DND-41 (cell line): ENCODE measurements at regions not wholly inside any gene's neighbourhood (a gene's known extent, or its start where the extent isn't known, plus 50 kb on each side); places are given as distances from the start of the nearest gene placed in this dataset.

Experiments used
- ATAC-seq: fragments of 200-7000 bp; cut with Tn5 transposase; 3 replicates; pipeline ENCODE4 v1.9.1; 2021; ENCODE audit warnings: low read depth; ENCODE audit not compliant: insufficient read depth
- DNase-seq: peaks from one replicate; pipeline ENCODE4 v3.0.0-alpha.2; 2020
- H2AFZ ChIP-seq: 2 replicates; pipeline ENCODE4 v1.6.0; 2012; ENCODE audit warnings: low read depth, low read length
- H3K27ac ChIP-seq: 2 replicates; pipeline ENCODE4 v1.5.1; 2012; ENCODE audit warnings: low read length, inconsistent platforms
- H3K27me3 ChIP-seq: fragments of 200-600 bp; sonication (generic); 2 replicates; pipeline ENCODE4 v1.6.0; 2012; ENCODE audit warnings: low read length, mild to moderate bottlenecking, inconsistent platforms; ENCODE audit not compliant: insufficient read depth, poor library complexity
- H3K36me3 ChIP-seq: 2 replicates; pipeline ENCODE4 v1.5.1; 2012; ENCODE audit warnings: low read length, inconsistent platforms; ENCODE audit not compliant: insufficient read depth
- H3K4me1 ChIP-seq: 2 replicates; pipeline ENCODE4 v1.5.1; 2012; ENCODE audit warnings: mild to moderate bottlenecking, low read length; ENCODE audit not compliant: insufficient read depth
- H3K4me2 ChIP-seq: 2 replicates; pipeline ENCODE4 v1.6.0; 2012; ENCODE audit warnings: mild to moderate bottlenecking, moderate library complexity, low read length, inconsistent platforms; ENCODE audit not compliant: insufficient read depth
- H3K4me3 ChIP-seq, 2 experiments: fragments of 200-600 bp in 1 of 2; shearing (Covaris generic) in 1 of 2; 2 replicates each; pipeline ENCODE4 v1.5.1; 2012 to 2016; ENCODE audit warnings: inconsistent platforms in 2 of 2, low read length in 2 of 2, mild to moderate bottlenecking in 2 of 2, low read depth in 1 of 2, moderate library complexity in 1 of 2
- H3K79me2 ChIP-seq: 2 replicates; pipeline ENCODE4 v1.6.0; 2012; ENCODE audit warnings: low read length, inconsistent platforms; ENCODE audit not compliant: insufficient read depth
- H3K9ac ChIP-seq: 2 replicates; pipeline ENCODE4 v1.6.0; 2012; ENCODE audit warnings: low read depth, mild to moderate bottlenecking, inconsistent platforms, low read length, moderate library complexity
- H3K9me3 ChIP-seq: 2 replicates; pipeline ENCODE4 v1.5.1; 2012; ENCODE audit warnings: low read length, moderate library complexity, mild to moderate bottlenecking, inconsistent platforms; ENCODE audit not compliant: insufficient read depth, severe bottlenecking
- H4K20me1 ChIP-seq: 2 replicates; pipeline ENCODE4 v1.6.0; 2012; ENCODE audit warnings: low read length; ENCODE audit not compliant: insufficient read depth
- EZH2 ChIP-seq: IDR thresholded peaks from 3 replicates; pipeline ENCODE4 v1.6.1; 2012; ENCODE audit warnings: borderline replicate concordance, low read depth, mild to moderate bottlenecking, moderate library complexity, low read length, inconsistent platforms; ENCODE audit not compliant: severe bottlenecking
- TF ChIP-seq, protein P1 (sequence below): IDR thresholded peaks from 2 replicates; pipeline ENCODE4 v1.5.1; 2012; ENCODE audit warnings: borderline replicate concordance, low read length, moderate library complexity, mild to moderate bottlenecking; ENCODE audit not compliant: poor library complexity, severe bottlenecking; ENCODE audit errors: extremely low read depth

DNA sequence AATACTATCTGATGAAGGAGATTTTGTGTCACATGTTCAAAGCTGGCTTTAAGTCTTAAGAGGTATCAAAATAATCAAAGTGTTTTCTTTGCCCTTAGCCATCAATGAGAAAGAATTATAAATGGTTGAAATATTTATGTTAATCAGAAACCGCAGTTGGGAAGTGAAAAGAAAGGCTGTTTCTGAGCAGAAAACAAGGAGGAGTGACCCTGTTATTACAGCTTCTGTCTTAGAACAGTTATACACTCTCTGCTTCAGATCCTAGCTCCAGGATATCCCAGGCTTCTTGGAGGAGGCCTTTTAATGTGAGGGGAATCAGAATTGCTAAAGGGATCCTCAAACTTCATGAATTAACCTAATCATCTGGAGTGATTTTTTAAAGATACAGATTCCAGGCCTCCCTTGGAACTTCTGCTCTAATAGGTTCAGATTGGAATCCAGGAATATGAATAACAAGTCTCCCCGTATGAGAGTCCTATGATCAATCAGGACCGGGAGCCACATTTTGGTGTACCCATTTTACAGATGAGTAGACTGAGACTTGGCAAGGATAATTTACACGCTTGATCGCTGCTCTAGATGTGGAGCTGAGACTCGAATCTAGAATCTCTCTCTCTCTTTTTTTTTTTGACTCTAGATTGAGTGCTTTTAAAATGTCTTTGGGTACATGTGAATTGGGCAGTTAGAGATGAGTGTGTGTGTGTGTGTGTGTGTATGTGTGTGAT lies 50.8 kb upstream of the JAG1 start:
- Histone ChIP-seq H3K9me3 (no peaks in the 10 kb centered on the region), H3K4me3 (no peak overlapping the region), H2AFZ (no peak overlapping the region), H3K9ac (no peak overlapping the region), H3K4me2 (no peak overlapping the region), H3K4me1 (no peaks in the 10 kb centered on the region), H3K36me3 (no peaks in the 10 kb centered on the region), H3K79me2 (no peaks in the 10 kb centered on the region), H3K27me3 (peaks cover 5% of the 10 kb centered on the region), H3K27ac (no peak overlapping the region), H4K20me1 (no peaks in the 10 kb centered on the region)
- ATAC-seq (no peak), DNase-seq (no peak)
- TF ChIP-seq, protein P1, sequence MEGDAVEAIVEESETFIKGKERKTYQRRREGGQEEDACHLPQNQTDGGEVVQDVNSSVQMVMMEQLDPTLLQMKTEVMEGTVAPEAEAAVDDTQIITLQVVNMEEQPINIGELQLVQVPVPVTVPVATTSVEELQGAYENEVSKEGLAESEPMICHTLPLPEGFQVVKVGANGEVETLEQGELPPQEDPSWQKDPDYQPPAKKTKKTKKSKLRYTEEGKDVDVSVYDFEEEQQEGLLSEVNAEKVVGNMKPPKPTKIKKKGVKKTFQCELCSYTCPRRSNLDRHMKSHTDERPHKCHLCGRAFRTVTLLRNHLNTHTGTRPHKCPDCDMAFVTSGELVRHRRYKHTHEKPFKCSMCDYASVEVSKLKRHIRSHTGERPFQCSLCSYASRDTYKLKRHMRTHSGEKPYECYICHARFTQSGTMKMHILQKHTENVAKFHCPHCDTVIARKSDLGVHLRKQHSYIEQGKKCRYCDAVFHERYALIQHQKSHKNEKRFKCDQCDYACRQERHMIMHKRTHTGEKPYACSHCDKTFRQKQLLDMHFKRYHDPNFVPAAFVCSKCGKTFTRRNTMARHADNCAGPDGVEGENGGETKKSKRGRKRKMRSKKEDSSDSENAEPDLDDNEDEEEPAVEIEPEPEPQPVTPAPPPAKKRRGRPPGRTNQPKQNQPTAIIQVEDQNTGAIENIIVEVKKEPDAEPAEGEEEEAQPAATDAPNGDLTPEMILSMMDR: no peak
- no peak for TF ChIP-seq EZH2

DNA sequence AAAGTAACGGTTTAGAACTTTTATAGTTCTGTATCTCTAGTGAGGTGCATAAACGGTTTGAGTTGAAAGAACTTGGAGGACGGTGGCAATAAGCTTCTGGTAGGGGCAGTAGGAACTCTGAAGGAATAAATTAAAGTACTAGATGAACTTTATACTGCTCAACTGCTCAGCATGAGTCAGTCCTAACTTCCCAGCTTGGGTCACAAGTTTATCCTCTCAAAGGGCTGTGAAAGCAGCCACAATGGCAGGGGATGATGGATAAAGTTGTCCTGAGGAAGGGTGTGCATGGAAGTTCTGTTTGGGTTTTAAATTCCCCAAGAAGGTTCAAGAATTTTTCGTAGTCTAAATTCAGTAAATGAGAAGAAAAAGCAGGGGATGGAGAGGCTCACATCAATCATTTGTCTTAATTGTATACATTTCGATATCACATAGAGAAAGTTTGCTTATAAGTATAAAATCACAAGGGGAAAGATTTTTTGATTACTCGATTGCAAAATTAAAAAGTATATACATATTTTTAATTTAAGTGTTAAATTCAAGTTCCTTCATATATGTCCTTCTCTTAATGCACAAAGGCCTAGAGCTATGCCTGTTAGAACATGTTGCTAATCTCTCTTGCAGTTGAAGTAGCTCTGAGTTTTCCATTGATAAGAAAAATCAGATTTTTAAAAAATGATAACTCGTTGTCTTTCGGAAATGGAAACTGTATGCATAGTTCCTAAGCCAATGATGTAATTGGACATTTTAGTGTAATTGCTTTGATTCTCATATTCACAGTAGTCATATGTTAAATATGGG lies 55.3 kb upstream of the JAG1 start:
- Histone ChIP-seq H3K36me3 (no peaks in the 10 kb centered on the region), H3K27me3 (no peaks in the 10 kb centered on the region), H3K4me2 (no peak overlapping the region), H3K9ac (no peak overlapping the region), H3K79me2 (no peaks in the 10 kb centered on the region), H3K4me3 (no peak overlapping the region), H3K27ac (no peak overlapping the region), H2AFZ (no peak overlapping the region), H3K4me1 (no peaks in the 10 kb centered on the region), H4K20me1 (no peaks in the 10 kb centered on the region), H3K9me3 (no peaks in the 10 kb centered on the region)
- TF ChIP-seq, protein P1: no peak
- TF ChIP-seq EZH2: no peak
- ATAC-seq (no peak), DNase-seq (no peak)

DNA sequence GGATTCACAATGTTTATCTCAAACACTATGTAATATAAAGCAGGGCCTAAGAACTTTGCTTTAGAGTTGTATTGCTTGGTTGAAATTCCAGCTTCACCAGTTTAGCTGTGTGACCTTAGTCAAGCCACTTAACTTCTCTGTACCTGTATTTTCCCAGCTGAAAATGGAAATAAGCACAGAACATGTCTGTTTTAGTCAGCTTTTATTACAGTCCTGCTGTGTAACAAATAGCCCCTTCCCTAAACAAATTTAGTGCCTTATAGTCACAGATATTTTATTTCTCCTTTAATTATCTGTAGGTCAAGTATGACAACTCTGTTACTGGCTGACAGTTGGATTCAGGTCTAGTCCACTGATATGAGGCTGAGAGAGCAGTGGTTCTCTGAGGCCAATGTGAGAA lies 56.0 kb upstream of the JAG1 start:
- Histone ChIP-seq H4K20me1 (no peaks in the 10 kb centered on the region), H3K9ac (no peak overlapping the region), H3K4me2 (no peak overlapping the region), H3K79me2 (no peaks in the 10 kb centered on the region), H3K4me3 (no peak overlapping the region), H3K4me1 (no peaks in the 10 kb centered on the region), H3K27me3 (no peaks in the 10 kb centered on the region), H3K36me3 (no peaks in the 10 kb centered on the region), H2AFZ (no peak overlapping the region), H3K9me3 (no peaks in the 10 kb centered on the region), H3K27ac (no peak overlapping the region)
- DNase-seq (no peak), ATAC-seq (no peak)
- no peak for TF ChIP-seq EZH2
- TF ChIP-seq, protein P1: no peak
